GM18519 (cell line): ENCODE measurements at regions not wholly inside any gene's neighbourhood (a gene's known extent, or its start where the extent isn't known, plus 50 kb on each side); places are given as distances from the start of the nearest gene placed in this dataset.
A peak's percentile ranks its signal among the peaks of the same experiment; 100 is the strongest.
"Not testable (repeated sequence)": the region's sequence is repeated elsewhere in the genome, so short reads cannot be mapped to it uniquely, and the experiment has no call there.

Experiments used
- ATAC-seq: cut with Tn5 transposase; IDR thresholded peaks from one replicate; pipeline ENCODE4 v1.9.1; 2021; ENCODE audit warnings: mild to moderate bottlenecking, moderate library complexity; ENCODE audit not compliant: unreplicated experiment, low FRiP score

DNA sequence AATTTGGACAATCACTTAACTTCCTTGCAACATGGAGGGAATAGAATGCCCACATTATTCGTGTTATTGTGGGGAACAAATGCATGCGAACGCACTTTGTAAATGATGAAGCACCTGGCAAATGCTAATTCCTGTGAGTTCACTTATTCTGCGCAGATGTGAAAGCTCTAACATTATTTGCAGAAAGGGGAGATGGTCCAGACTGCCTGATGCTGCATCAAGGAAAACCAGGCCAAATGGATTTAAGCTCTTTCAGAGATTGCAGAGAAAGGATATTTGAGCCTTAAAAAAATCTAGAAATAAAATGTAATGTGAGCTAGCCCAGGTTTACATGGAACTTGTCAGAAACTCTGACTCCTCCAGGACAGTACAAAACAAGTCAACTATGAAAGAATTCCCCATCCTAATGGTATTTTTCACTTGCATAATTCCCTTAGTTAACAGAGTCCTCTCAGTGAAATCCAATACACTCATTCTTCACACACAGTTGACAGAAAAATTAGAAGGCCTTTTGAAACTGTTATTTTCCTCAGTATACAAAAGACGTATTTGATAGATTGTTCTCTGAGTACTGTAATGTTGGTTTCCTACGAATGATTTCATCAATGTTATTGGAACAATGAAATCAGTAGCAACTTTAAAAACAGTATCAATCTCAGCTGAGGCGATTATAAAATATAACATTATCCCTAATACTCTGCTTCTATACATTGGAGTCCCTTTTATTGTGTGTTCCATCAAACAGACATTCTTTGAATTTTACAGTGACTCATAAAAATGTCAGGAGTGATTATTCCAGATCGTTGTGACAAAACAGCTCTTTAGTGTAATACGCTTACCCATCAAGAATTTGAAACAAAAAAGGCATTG lies 136.3 kb upstream of the ANK3 start:
- ATAC-seq = no peak

DNA sequence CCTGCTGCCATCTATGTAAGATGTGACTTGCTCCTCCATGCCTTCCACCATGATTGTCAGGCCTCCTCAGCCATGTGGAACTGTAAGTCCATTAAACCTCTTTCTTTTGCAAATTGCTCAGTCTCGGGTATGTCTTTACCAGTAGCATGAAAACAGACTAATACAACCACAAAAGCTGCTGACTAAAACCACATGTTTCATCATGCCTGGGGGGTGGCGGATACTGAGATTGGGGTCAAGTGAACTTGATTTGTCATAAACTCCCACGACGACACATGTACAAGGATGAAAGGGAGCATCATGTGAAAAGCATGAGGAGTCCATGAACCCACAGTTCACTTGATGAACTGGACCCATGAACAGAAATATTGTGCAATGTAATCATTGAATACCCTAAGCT lies 134.9 kb upstream of the ANK3 start:
- ATAC-seq = no peak

DNA sequence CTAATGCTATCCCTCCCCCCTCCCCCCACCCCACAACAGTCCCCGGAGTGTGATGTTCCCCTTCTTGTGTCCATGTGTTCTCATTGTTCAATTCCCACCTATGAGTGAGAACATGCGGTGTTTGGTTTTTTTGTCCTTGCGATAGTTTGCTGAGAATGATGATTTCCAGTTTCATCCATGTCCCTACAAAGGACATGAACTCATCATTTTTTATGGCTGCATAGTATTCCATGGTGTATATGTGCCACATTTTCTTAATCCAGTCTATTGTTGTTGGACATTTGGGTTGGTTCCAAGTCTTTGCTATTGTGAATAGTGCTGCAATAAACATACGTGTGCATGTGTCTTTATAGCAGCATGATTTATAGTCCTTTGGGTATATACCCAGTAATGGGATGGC lies 133.7 kb upstream of the ANK3 start:
- ATAC-seq = not testable (repeated sequence)

- ATAC-seq = no peak
Measured at GRCh38 chr10:60522617-60523016, 132.9 kb upstream of the ANK3 start.

- no peak for ATAC-seq
Measured at GRCh38 chr10:60521974-60522405, 132.3 kb upstream of the ANK3 start.

GRCh38 chr10:60518745-60519144 lies 129.1 kb upstream of the ANK3 start:
- ATAC-seq = no peak

GRCh38 chr10:60517805-60518204 lies 128.1 kb upstream of the ANK3 start:
- ATAC-seq = no peak

DNA sequence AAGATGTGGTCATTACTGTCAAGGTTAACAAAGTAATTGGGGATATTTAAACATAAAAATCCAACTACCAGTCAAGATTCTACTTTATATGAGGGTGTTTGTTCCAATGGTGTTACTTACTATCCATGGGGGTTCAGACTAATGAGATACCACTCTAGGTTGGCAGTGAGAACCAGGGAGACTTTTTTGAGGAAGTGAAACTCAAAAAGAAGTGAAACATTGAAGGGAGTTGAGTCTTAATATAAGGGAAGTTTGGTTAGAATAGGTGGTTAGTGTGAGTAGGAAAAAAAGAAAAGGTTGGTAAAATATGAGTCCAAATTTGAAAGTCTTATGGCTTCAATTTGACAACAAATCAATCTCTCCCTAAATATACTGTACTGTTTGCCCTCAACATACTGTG lies 123.6 kb upstream of the ANK3 start:
- peak; percentile 55 for ATAC-seq

DNA sequence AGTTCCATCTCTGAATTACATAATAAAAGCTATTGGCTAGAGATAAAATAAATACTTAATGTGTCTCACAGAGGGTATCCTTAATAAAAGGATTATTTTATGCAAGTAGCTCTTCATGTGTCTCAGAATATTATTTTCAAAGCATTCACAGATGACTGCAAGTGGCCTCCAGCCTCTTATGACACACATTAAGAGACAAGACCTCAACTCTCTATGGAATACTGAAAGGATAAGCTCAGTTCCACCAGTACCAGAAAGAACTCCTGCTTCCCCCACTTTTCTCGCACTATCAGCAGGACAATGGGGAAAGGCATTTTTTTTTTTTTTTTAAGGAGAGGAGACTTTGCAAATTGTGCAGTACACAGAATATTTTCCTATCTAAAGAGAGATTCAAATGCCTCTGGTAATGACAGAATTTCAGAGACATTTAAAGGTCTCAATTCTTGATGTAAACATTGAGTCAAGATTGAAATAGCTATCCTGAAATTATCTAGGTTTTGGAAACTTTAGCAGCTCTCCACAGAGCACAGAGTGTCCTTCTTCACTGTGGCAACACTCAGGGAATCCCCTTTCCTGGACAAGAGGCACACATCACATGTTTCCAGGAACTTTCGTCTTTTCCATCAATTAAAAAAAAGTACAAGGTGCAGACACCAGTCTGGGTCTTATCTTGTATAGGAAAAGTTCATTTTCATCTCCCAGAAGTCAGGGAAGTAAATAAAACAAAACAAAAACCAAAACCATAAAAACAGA lies 122.0 kb upstream of the ANK3 start:
- no peak for ATAC-seq

GRCh38 chr10:60508831-60509230 lies 119.2 kb upstream of the ANK3 start:
- ATAC-seq = no peak

GRCh38 chr10:60508037-60508436 lies 118.4 kb upstream of the ANK3 start:
- ATAC-seq = no peak

DNA sequence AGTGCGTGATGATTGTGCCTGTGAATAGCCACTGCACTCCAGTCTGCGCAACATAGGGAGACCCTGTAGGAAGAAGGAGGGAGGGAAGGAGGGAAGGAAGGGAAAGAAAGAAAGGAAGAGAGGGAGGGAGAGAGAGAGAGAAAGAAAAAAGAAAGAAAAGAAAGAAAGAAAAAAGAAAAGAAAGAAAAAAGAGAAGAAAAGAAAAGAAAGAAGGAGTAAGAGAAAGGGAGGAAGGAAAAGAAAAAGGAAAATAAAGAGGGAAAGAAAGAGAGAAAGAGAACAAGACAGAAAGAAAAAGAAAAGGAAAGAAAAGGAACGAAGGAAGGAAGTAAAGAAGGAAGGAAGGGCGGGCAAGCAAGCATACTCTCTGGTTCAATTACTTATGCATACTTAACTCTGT lies 112.9 kb upstream of the ANK3 start:
- no peak for ATAC-seq

- no peak for ATAC-seq
Measured at GRCh38 chr10:60498985-60499384, 109.3 kb upstream of the ANK3 start.

GRCh38 chr10:60497364-60497763 lies 107.7 kb upstream of the ANK3 start:
- ATAC-seq = no peak

- no peak for ATAC-seq
Measured at GRCh38 chr10:60496181-60496580, 106.5 kb upstream of the ANK3 start.

- no peak for ATAC-seq
Measured at GRCh38 chr10:60495338-60496055, 105.8 kb upstream of the ANK3 start.

- no peak for ATAC-seq
Measured at GRCh38 chr10:60494774-60495173, 105.1 kb upstream of the ANK3 start.

GRCh38 chr10:60491162-60491561 lies 101.5 kb upstream of the ANK3 start:
- ATAC-seq = no peak

- ATAC-seq = no peak
Measured at GRCh38 chr10:60490013-60490412, 100.3 kb upstream of the ANK3 start.

- no peak for ATAC-seq
Measured at GRCh38 chr10:60488111-60488669, 98.5 kb upstream of the ANK3 start.

- no peak for ATAC-seq
Measured at GRCh38 chr10:60487543-60487942, 97.9 kb upstream of the ANK3 start.
